ENCODE measurements at regions not wholly inside any gene's neighbourhood (a gene's known extent, or its start where the extent isn't known, plus 50 kb on each side); places are given as distances from the start of the nearest gene placed in this dataset.

DNA sequence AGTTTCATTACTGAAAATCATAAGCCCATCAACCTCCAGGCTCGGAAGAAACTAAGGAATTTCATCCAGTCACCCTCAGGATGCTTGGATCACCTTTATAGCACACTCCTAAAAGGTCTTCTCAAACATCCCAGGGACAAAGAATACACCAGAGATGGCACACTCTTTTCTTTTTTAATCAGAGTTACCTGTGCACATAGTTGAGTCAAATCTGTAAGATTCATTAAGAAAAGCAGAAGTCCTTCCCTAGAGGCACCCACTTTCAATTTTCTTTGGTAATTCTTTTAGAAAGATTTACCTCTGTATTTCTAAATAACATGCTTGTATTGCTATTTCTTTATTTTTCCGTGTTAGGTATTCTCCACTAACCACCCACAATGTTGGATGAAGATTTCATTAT lies 50.6 kb upstream of the IL6 start:
- TF ChIP-seq, protein P1, sequence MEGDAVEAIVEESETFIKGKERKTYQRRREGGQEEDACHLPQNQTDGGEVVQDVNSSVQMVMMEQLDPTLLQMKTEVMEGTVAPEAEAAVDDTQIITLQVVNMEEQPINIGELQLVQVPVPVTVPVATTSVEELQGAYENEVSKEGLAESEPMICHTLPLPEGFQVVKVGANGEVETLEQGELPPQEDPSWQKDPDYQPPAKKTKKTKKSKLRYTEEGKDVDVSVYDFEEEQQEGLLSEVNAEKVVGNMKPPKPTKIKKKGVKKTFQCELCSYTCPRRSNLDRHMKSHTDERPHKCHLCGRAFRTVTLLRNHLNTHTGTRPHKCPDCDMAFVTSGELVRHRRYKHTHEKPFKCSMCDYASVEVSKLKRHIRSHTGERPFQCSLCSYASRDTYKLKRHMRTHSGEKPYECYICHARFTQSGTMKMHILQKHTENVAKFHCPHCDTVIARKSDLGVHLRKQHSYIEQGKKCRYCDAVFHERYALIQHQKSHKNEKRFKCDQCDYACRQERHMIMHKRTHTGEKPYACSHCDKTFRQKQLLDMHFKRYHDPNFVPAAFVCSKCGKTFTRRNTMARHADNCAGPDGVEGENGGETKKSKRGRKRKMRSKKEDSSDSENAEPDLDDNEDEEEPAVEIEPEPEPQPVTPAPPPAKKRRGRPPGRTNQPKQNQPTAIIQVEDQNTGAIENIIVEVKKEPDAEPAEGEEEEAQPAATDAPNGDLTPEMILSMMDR (IDR thresholded peaks at IDR 0.05; ENCODE audit: insufficient read depth, low read length, missing control alignments): no peak
- no peak overlapping the region for H3K4me3 ChIP-seq (ENCODE audit: low read depth, low read length)
- ChIA-PET POLR2A (no interaction called here), CTCF (no interaction called here)
- no peak for DNase-seq (ENCODE audit: low read depth, low spot score)

DNA sequence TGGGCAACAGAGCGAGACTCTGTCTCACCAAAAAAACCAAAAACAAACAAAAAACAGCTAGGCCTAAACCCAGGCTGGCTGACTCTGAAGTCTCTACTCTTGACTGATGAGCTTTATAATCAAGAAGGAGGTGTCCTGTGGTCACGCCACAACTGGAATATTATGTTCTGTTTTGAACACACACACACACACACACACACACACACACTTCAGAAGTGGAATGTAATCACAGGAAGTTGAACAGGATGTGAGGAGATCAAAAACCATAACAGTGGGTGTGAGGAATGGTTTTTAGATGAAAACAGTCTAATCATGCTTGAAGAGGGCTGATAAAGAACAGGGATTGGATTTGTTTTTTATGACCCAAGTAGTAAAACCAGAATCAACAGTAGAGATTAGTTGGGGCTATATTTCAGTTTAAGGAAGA lies 51.1 kb upstream of the IL6 start:
- ChIA-PET POLR2A (no interaction called here), CTCF (no interaction called here)
- no peak for DNase-seq (ENCODE audit: low read depth, low spot score)
- TF ChIP-seq, protein P1 (IDR thresholded peaks at IDR 0.05; ENCODE audit: insufficient read depth, low read length, missing control alignments): no peak
- H3K4me3 ChIP-seq (ENCODE audit: low read depth, low read length): no peak overlapping the region

DNA sequence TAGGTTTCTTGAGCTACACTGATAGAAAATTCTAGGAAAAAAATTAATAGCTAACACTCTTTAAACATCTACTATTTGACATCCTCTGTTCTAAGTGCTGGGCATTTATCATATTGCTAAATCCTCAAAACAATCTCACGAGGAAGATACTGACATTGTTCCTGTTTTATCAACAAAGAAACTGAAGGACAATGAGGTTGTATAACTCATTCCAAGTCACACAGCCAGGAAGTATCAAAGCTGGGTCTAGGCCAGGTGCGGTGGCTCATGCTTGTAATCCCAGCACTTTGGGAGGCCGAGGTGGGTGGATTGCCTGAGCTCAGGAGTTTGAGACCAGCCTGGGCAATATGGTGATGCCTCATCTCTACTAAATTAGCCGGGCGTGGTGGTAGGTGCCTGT lies 51.6 kb upstream of the IL6 start:
- ChIA-PET CTCF (no interaction called here), POLR2A (no interaction called here)
- no peak overlapping the region for H3K4me3 ChIP-seq (ENCODE audit: low read depth, low read length)
- TF ChIP-seq, protein P1 (IDR thresholded peaks at IDR 0.05; ENCODE audit: insufficient read depth, low read length, missing control alignments): no peak
- no peak for DNase-seq (ENCODE audit: low read depth, low spot score)

DNA sequence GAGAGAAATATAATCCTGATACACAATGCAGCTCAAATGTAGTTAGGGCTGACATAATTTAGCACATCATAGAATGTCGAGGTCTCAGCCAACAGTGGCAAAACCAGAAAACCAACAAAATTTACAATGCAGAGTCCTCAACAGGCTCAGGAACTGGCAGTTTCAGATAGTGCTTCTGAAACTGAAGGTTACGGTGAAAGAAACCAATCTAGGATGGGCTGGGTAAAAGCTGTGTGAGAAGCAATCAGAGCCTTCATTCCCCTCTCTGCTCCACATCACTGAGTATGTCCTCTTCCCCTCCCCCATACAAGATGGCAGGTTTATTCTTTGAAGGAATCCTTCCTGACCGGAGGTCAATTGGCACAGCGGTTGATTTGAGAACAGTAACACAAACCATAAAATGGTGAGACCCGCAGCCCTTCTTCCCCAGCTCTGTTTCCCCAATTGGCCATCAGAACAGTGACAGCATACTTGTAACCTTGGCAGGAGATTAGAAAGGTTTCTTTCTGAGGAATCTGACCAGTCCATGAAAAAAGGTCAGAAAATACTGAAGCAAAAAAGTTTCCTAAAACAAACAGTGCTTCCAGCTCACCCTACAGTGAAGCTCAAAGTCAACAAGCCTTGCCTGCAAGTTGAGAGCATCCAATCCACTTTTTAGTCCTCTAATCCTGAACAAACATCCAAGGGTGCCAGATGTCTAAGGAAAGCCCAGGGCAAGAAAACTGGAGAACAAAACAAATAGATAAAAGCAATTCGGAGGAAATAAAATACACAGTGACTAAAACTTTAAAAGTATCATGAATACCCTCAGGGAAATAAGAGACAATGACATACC lies 53.9 kb upstream of the IL6 start:
- no peak for DNase-seq (ENCODE audit: low read depth, low spot score)
- H3K4me3 ChIP-seq (ENCODE audit: low read depth, low read length): no peak overlapping the region
- ChIA-PET CTCF (interaction anchor here (0.7 to 1.0 kb wide), 3 partner anchors 21 to 46 kb away, joined by 3 read pairs; no protein-coding TSS in a partner anchor), POLR2A (no interaction called here)
- TF ChIP-seq, protein P1 (IDR thresholded peaks at IDR 0.05; ENCODE audit: insufficient read depth, low read length, missing control alignments): no peak

DNA sequence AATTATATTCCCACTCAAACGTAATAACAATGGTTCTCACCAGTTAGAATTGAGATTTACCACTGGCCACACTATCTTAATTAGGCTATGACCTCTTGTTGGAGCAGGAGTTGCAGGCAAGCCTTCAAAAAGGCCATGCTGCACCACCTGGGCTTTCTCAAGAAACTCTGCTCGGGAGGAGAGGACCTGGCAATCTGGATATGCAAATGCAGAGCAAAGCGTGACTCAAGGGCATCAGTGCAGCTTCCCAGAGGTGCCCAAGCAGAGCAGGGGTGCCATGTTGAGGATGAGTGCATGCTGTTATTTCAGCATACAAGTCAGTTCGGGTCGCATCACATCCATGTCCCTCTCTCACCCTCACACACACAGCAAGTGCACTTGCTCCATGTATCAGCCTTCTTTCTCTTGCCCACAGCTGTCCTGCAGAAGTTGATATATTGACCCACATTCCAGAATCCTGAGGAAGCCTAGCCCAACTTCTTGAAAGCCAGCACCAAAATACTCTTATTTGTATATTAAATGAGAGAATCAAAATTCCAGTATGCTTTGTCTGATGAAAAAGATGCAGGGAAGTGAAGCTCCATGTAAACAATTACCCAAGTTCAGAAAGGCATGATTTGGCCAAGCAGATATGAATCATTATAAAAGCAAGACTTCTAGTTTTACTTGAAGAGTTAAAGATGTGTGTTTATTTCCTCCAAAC lies 55.7 kb upstream of the IL6 start:
- CTCF ChIA-PET: interaction anchor here (1.1 to 1.8 kb wide), 6 partner anchors 8 to 182 kb away, joined by 4 to 6 read pairs (median 4); no protein-coding TSS in a partner anchor
- TF ChIP-seq, protein P1 (IDR thresholded peaks at IDR 0.05; ENCODE audit: insufficient read depth, low read length, missing control alignments): no peak
- no peak for DNase-seq (ENCODE audit: low read depth, low spot score)
- POLR2A ChIA-PET: interaction anchor here (0.6 kb wide), 1 partner anchor 188 kb away, joined by 3 read pairs; no protein-coding TSS in a partner anchor
- H3K4me3 ChIP-seq (ENCODE audit: low read depth, low read length): no peak overlapping the region

DNA sequence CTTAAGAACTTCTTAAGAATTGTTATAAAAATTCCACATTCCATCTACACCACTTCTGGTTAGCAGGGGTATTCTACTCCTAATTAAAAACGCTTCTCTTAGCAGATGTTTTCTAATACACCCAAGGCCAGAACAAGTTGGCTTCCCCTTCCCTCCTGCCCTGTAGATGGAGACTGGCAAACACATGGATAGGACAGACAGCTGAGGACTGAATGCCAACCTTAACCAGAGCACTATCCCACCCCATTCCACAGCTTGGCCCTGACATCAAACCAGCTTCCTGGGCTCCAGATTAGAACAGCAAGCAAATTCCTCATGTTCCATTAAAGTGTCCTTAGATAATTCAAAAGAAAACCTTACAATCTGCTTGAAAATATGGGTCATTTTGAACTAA lies 56.6 kb upstream of the IL6 start:
- POLR2A ChIA-PET: interaction anchor here (0.6 kb wide), 1 partner anchor 189 kb away, joined by 3 read pairs; no protein-coding TSS in a partner anchor
- H3K4me3 ChIP-seq (ENCODE audit: low read depth, low read length): no peak overlapping the region
- DNase-seq (ENCODE audit: low read depth, low spot score): no peak
- TF ChIP-seq, protein P1 (IDR thresholded peaks at IDR 0.05; ENCODE audit: insufficient read depth, low read length, missing control alignments): no peak
- CTCF ChIA-PET: interaction anchor here (1.0 to 1.8 kb wide), 5 partner anchors 11 to 183 kb away, joined by 3 to 6 read pairs (median 4); no protein-coding TSS in a partner anchor
